WTC11 (cell line): ENCODE measurements at regions not wholly inside any gene's neighbourhood (a gene's known extent, or its start where the extent isn't known, plus 50 kb on each side); places are given as distances from the start of the nearest gene placed in this dataset.

Experiments
- ATAC-seq: fragments of 200-7000 bp; cut with Tn5 transposase; 2 replicates; pipeline ENCODE4 v1.10.0; 2021; ENCODE audit warnings: mild to moderate bottlenecking, moderate library complexity
- CTCF ChIA-PET: fragments of 300-600 bp; sonication (Branson Sonifier 250); formaldehyde crosslinking; loops from one replicate; lab custom pipeline; 2021; ENCODE audit warnings: antibody characterized with exemption; lab: Charles Lee
- POLR2A ChIA-PET: fragments of 350-600 bp; sonication (Branson Sonifier 250); formaldehyde crosslinking; loops from one replicate; lab custom pipeline; 2021; ENCODE audit warnings: antibody characterized with exemption; lab: Charles Lee
- DNase-seq: peaks from one replicate; pipeline ENCODE4 v3.0.0; 2021; ENCODE audit warnings: low spot score
- H3K27ac Mint-ChIP-seq: 2 replicates; pipeline ENCODE4 v1.8.0; 2021; ENCODE audit warnings: mixed read lengths
- H3K27me3 Mint-ChIP-seq: 2 replicates; pipeline ENCODE4 v1.8.0; 2021; ENCODE audit warnings: low read depth, mild to moderate bottlenecking, moderate library complexity, mixed read lengths
- H3K36me3 Mint-ChIP-seq: 2 replicates; pipeline ENCODE4 v1.8.0; 2021; ENCODE audit warnings: mixed read lengths
- H3K4me1 Mint-ChIP-seq: 2 replicates; pipeline ENCODE4 v1.8.0; 2022; ENCODE audit warnings: mixed read lengths
- H3K4me3 Mint-ChIP-seq: 2 replicates; pipeline ENCODE4 v1.8.0; 2021; ENCODE audit warnings: mild to moderate bottlenecking, moderate library complexity, mixed read lengths
- H3K9me3 Mint-ChIP-seq: 2 replicates; pipeline ENCODE4 v1.8.0; 2021; ENCODE audit warnings: mixed read lengths
- ATF3 ChIP-seq: sonication (generic); formaldehyde crosslinking; conservative IDR thresholded peaks from 2 replicates; pipeline ENCODE4 v1.8.1; 2022; ENCODE audit warnings: mild to moderate bottlenecking, missing genetic modification reagents
- CREM ChIP-seq: sonication (generic); formaldehyde crosslinking; IDR thresholded peaks from 2 replicates; pipeline ENCODE4 v1.8.1; 2022; ENCODE audit warnings: mild to moderate bottlenecking, missing genetic modification reagents, moderate library complexity
- ELF4 ChIP-seq: sonication (generic); formaldehyde crosslinking; IDR thresholded peaks from 2 replicates; pipeline ENCODE4 v1.8.1; 2022; ENCODE audit warnings: low read depth, mild to moderate bottlenecking, moderate library complexity, missing genetic modification reagents
- ETV6 ChIP-seq: sonication (generic); formaldehyde crosslinking; IDR thresholded peaks from 2 replicates; pipeline ENCODE4 v1.8.1; 2022; ENCODE audit warnings: mild to moderate bottlenecking, missing genetic modification reagents
- FOXP1 ChIP-seq: sonication (generic); formaldehyde crosslinking; IDR thresholded peaks from 2 replicates; pipeline ENCODE4 v1.8.0; 2022; ENCODE audit warnings: missing genetic modification reagents, mild to moderate bottlenecking, moderate library complexity, borderline replicate concordance
- GABPB1 ChIP-seq: sonication (generic); formaldehyde crosslinking; IDR thresholded peaks from 2 replicates; pipeline ENCODE4 v1.8.1; 2023; ENCODE audit warnings: mild to moderate bottlenecking, missing genetic modification reagents
- GRHL2 ChIP-seq: fragments of 250-450 bp; sonication (Bioruptor Pico); IDR thresholded peaks from 2 replicates; pipeline ENCODE4 v1.8.0; 2022; ENCODE audit warnings: mild to moderate bottlenecking, moderate library complexity; ENCODE audit not compliant: insufficient replicate concordance, severe bottlenecking
- HMGA2 ChIP-seq: fragments of 250-450 bp; sonication (Bioruptor Pico); IDR thresholded peaks from 2 replicates; pipeline ENCODE4 v1.4.0; 2021; ENCODE audit warnings: mild to moderate bottlenecking, moderate library complexity
- JAZF1 ChIP-seq: fragments of 250-450 bp; sonication (Bioruptor Pico); IDR thresholded peaks from 2 replicates; pipeline ENCODE4 v1.9.0; 2021; ENCODE audit warnings: moderate library complexity, mild to moderate bottlenecking, inconsistent platforms
- NR1H2 ChIP-seq: sonication (generic); formaldehyde crosslinking; IDR thresholded peaks from 2 replicates; pipeline ENCODE4 v1.9.0; 2021; ENCODE audit warnings: mild to moderate bottlenecking, moderate library complexity, missing genetic modification reagents
- SMAD3 ChIP-seq: sonication (generic); formaldehyde crosslinking; IDR thresholded peaks from 2 replicates; pipeline ENCODE4 v1.8.0; 2022; ENCODE audit warnings: missing genetic modification reagents, mild to moderate bottlenecking, borderline replicate concordance
- SMAD4 ChIP-seq: sonication (generic); formaldehyde crosslinking; IDR thresholded peaks from 2 replicates; pipeline ENCODE4 v1.8.0; 2022; ENCODE audit warnings: mild to moderate bottlenecking, missing genetic modification reagents
- SOX15 ChIP-seq: fragments of 250-450 bp; sonication (Bioruptor Pico); IDR thresholded peaks from 2 replicates; pipeline ENCODE4 v1.9.0; 2021; ENCODE audit warnings: mild to moderate bottlenecking
- USF2 ChIP-seq: sonication (generic); formaldehyde crosslinking; IDR thresholded peaks from 2 replicates; pipeline ENCODE4 v1.8.1; 2023; ENCODE audit warnings: mild to moderate bottlenecking, missing genetic modification reagents, moderate library complexity
- ZMAT4 ChIP-seq: fragments of 250-450 bp; sonication (Bioruptor Pico); IDR thresholded peaks from 2 replicates; pipeline ENCODE4 v1.9.0; 2021; ENCODE audit warnings: mild to moderate bottlenecking
- ZNF138 ChIP-seq: sonication (generic); formaldehyde crosslinking; conservative IDR thresholded peaks from 2 replicates; pipeline ENCODE4 v1.8.1; 2022; ENCODE audit warnings: mild to moderate bottlenecking, moderate library complexity, missing genetic modification reagents
- ZNF317 ChIP-seq: sonication (generic); formaldehyde crosslinking; IDR thresholded peaks from 2 replicates; pipeline ENCODE4 v1.8.1; 2023; ENCODE audit warnings: low read depth, mild to moderate bottlenecking, moderate library complexity, missing genetic modification reagents, borderline replicate concordance
- ZNF532 ChIP-seq: fragments of 250-450 bp; sonication (Bioruptor Pico); IDR thresholded peaks from 2 replicates; pipeline ENCODE4 v1.9.0; 2021; ENCODE audit warnings: mild to moderate bottlenecking, borderline replicate concordance
- TF ChIP-seq, protein P1 (sequence below): sonication (generic); formaldehyde crosslinking; IDR thresholded peaks from 2 replicates; pipeline ENCODE4 v1.8.1; 2022; ENCODE audit warnings: mild to moderate bottlenecking, missing genetic modification reagents, moderate library complexity, borderline replicate concordance
- TF ChIP-seq, protein P2 (sequence below): fragments of 250-450 bp; sonication (Bioruptor Pico); IDR thresholded peaks from 2 replicates; pipeline ENCODE4 v1.9.0; 2021; ENCODE audit warnings: moderate library complexity, mild to moderate bottlenecking, inconsistent platforms, borderline replicate concordance
- TF ChIP-seq, protein P3 (sequence below): fragments of 200-600 bp; IDR thresholded peaks from 2 replicates; pipeline ENCODE4 v1.8.0; 2022; ENCODE audit warnings: antibody characterized with exemption

DNA sequence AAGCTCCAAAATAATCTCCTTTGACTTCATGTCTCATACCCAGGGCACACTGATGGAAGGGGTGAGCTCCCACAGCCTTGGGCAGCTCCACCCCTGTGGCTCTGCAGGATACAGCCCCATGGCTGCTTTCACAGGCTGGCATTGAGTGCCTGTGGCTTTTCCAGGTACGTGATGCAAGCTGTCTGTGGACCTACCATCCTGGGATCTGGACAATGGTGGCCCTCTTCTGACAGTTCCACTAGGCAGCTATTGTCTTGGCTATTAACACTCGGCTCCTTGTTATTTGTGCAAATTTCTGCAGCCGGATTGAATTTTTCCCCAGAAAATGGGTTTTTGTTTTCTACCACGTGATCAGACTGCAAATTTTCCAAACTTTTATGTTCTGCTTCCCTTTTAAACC lies 634.2 kb downstream of the TSN start:
- Mint-ChIP-seq H3K9me3 (peaks cover 26% of the 10 kb centered on the region), H3K27ac (no peak overlapping the region), H3K36me3 (peaks cover 7% of the 10 kb centered on the region), H3K4me1 (no peaks in the 10 kb centered on the region), H3K27me3 (no peaks in the 10 kb centered on the region), H3K4me3 (no peak overlapping the region)
- CTCF ChIA-PET = interaction anchor here (0.6 to 1.1 kb wide), 2 partner anchors 142 to 392 kb away, joined by 3 to 5 read pairs; no protein-coding TSS in a partner anchor
- POLR2A ChIA-PET = interaction anchor here (0.8 kb wide), 1 partner anchor 39 kb away, joined by 3 read pairs; no protein-coding TSS in a partner anchor
- TF ChIP-seq GRHL2 (CRISPR knock-in tag) = no peak
- no peak for TF ChIP-seq ZNF138 (CRISPR knock-in tag)
- no peak for TF ChIP-seq ELF4
- TF ChIP-seq, protein P1, sequence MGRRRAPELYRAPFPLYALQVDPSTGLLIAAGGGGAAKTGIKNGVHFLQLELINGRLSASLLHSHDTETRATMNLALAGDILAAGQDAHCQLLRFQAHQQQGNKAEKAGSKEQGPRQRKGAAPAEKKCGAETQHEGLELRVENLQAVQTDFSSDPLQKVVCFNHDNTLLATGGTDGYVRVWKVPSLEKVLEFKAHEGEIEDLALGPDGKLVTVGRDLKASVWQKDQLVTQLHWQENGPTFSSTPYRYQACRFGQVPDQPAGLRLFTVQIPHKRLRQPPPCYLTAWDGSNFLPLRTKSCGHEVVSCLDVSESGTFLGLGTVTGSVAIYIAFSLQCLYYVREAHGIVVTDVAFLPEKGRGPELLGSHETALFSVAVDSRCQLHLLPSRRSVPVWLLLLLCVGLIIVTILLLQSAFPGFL = no peak
- no peak for TF ChIP-seq USF2 (CRISPR knock-in tag)
- TF ChIP-seq, protein P2, sequence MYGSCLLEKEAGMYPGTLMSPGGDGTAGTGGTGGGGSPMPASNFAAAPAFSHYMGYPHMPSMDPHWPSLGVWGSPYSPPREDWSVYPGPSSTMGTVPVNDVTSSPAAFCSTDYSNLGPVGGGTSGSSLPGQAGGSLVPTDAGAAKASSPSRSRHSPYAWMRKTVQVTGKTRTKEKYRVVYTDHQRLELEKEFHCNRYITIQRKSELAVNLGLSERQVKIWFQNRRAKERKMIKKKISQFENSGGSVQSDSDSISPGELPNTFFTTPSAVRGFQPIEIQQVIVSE = no peak
- TF ChIP-seq CREM (CRISPR knock-in tag) = no peak
- TF ChIP-seq SOX15 = no peak
- ATAC-seq = no peak
- DNase-seq = no peak

DNA sequence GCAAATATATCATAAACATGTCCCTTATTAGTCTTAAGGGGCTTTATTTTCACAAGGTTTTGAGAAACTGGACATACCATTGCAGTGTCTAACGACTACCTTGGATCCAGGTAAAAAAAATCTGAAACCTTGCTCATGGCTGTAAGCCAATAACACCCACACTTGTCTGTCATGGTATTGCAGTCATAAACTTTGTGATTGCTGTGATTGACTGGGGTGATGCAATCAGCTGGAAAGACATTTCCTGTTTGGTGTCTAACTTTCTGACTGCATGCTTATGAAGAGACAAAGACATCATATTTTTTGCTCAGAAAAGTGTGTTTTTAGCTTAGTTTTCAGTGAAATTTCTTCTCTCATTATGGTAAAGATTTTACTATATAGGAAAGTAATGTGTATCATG lies 635.0 kb downstream of the TSN start:
- Mint-ChIP-seq H3K4me1 (no peaks in the 10 kb centered on the region), H3K36me3 (peaks cover 7% of the 10 kb centered on the region), H3K9me3 (peaks cover 26% of the 10 kb centered on the region), H3K27ac (no peak overlapping the region), H3K27me3 (no peaks in the 10 kb centered on the region), H3K4me3 (no peak overlapping the region)
- ATAC-seq (no peak), DNase-seq (no peak)
- TF ChIP-seq USF2 (CRISPR knock-in tag) = no peak
- peak; percentile 77 for TF ChIP-seq GABPB1 (CRISPR knock-in tag)
- ChIA-PET POLR2A (no interaction called here), CTCF (no interaction called here)

DNA sequence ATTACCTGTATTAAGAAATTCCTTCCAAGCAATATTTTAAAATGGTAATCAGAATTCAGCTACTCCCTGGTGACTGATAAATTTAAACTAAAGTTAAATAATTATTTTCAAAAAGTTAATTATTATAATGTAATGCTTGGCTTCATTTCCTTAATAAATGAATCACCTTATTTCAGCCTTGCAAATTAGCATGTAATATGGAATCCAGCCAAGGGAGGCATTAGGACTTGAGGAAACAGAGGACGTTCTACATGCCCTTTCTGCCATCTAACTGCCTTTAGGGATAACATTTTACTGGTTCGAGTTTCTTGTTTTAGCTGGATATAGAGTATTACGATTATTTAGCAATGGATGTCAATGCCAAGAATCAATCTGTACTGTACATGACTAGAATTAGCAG lies 636.3 kb downstream of the TSN start:
- peaks cover 7% of the 10 kb centered on the region for H3K36me3 Mint-ChIP-seq
- no peaks in the 10 kb centered on the region for H3K27me3 Mint-ChIP-seq
- H3K4me1 Mint-ChIP-seq = no peaks in the 10 kb centered on the region
- H3K27ac Mint-ChIP-seq = no peak overlapping the region
- no peak for TF ChIP-seq GRHL2 (CRISPR knock-in tag)
- no peak for TF ChIP-seq ATF3 (CRISPR knock-in tag)
- no peak for TF ChIP-seq SMAD3 (CRISPR knock-in tag)
- no peak for TF ChIP-seq JAZF1 (CRISPR knock-in tag)
- no peak for TF ChIP-seq ETV6 (CRISPR knock-in tag)
- no peak for TF ChIP-seq ZMAT4 (CRISPR knock-in tag)
- TF ChIP-seq, protein P3, sequence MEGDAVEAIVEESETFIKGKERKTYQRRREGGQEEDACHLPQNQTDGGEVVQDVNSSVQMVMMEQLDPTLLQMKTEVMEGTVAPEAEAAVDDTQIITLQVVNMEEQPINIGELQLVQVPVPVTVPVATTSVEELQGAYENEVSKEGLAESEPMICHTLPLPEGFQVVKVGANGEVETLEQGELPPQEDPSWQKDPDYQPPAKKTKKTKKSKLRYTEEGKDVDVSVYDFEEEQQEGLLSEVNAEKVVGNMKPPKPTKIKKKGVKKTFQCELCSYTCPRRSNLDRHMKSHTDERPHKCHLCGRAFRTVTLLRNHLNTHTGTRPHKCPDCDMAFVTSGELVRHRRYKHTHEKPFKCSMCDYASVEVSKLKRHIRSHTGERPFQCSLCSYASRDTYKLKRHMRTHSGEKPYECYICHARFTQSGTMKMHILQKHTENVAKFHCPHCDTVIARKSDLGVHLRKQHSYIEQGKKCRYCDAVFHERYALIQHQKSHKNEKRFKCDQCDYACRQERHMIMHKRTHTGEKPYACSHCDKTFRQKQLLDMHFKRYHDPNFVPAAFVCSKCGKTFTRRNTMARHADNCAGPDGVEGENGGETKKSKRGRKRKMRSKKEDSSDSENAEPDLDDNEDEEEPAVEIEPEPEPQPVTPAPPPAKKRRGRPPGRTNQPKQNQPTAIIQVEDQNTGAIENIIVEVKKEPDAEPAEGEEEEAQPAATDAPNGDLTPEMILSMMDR = no peak
- no peak for TF ChIP-seq ZNF532
- no peak for TF ChIP-seq HMGA2 (CRISPR knock-in tag)
- TF ChIP-seq ELF4 = no peak
- no peak for TF ChIP-seq NR1H2 (CRISPR knock-in tag)
- no peak for TF ChIP-seq SMAD4 (CRISPR knock-in tag)
- TF ChIP-seq FOXP1 (CRISPR knock-in tag) = no peak
- no peak for TF ChIP-seq ZNF317 (CRISPR knock-in tag)
- ATAC-seq (no peak), DNase-seq (no peak)
- CTCF ChIA-PET = no interaction called here
- H3K9me3 Mint-ChIP-seq = peaks cover 26% of the 10 kb centered on the region
- no peak overlapping the region for H3K4me3 Mint-ChIP-seq
- POLR2A ChIA-PET = no interaction called here
